HCT116 (cell line): ENCODE measurements at regions not wholly inside any gene's neighbourhood (a gene's known extent, or its start where the extent isn't known, plus 50 kb on each side); places are given as distances from the start of the nearest gene placed in this dataset.
A peak's percentile ranks its signal among the peaks of the same experiment; 100 is the strongest.

Experiments
- ATAC-seq: fragments of 200-7000 bp; cut with Tn5 transposase; 2 replicates; pipeline ENCODE4 v1.9.1; 2020; ENCODE audit warnings: mild to moderate bottlenecking, moderate library complexity
- BruUV-seq: library from RNA; stranded (reverse); fragments of 400-500 nt; replicated peaks from 2 replicates; lab custom pipeline; 2021; lab: Mats Ljungman, UMichigan
- CTCF ChIA-PET: fragments of 300-600 bp; sonication (Branson Sonifier 250); formaldehyde crosslinking; loops from one replicate; lab custom pipeline; 2021; ENCODE audit warnings: antibody characterized with exemption; lab: Charles Lee
- POLR2A ChIA-PET: fragments of 300-600, 350-600 bp; sonication (Branson Sonifier 250); formaldehyde crosslinking; loops from one replicate; lab custom pipeline; 2021; ENCODE audit warnings: antibody characterized with exemption; lab: Charles Lee
- RAD21 ChIA-PET, 2 experiments: fragments of 300-600 bp; sonication (Branson Sonifier 250); formaldehyde crosslinking; loops; one replicate each; lab custom pipeline; 2023; ENCODE audit warnings: low total read pairs in 2 of 2; ENCODE audit not compliant: uncharacterized antibody in 2 of 2, unreplicated experiment in 2 of 2, low non-redundant PET in 1 of 2; lab: Charles Lee
- DNase-seq: peaks from one replicate; pipeline ENCODE4 v3.0.0-alpha.2; 2010; ENCODE audit warnings: low read depth, low spot score
- H2AFZ ChIP-seq: fragments of 200-600 bp; shearing (Covaris generic), sonication (generic); 2 replicates; pipeline ENCODE4 v1.6.1; 2017; ENCODE audit warnings: low read depth, mixed run types, mixed read lengths, antibody characterized with exemption, low read length; ENCODE audit not compliant: poor library complexity, severe bottlenecking
- H3K27ac ChIP-seq: 2 replicates; pipeline ENCODE4 v1.5.1; 2012; ENCODE audit warnings: low read depth, low read length
- H3K27me3 ChIP-seq: fragments of 200-600 bp; sonication (generic); 2 replicates; pipeline ENCODE4 v1.6.1; 2016; ENCODE audit warnings: mixed run types, low read length, mixed read lengths; ENCODE audit not compliant: insufficient read depth
- H3K36me3 ChIP-seq, 2 experiments: fragments of 200-500 bp in 1 of 2; fragments of 200-600 bp in 1 of 2; sonication (Bioruptor generic) in 1 of 2; sonication (generic) in 1 of 2; 2 replicates each; pipeline versions ENCODE4 v1.5.1 to v1.6.1; 2014 to 2016; ENCODE audit warnings: low read length in 2 of 2, inconsistent platforms in 1 of 2, mixed read lengths in 1 of 2, mixed run types in 1 of 2; ENCODE audit not compliant: insufficient read depth in 2 of 2, control insufficient read depth in 1 of 2
- H3K4me1 ChIP-seq, 2 experiments: fragments of 200-600 bp in 1 of 2; sonication (generic) in 1 of 2; 2 replicates each; pipeline versions ENCODE4 v1.5.1 to v1.6.1; 2012 to 2017; ENCODE audit warnings: low read length in 2 of 2, inconsistent platforms in 1 of 2, mild to moderate bottlenecking in 1 of 2, mixed read lengths in 1 of 2, mixed run types in 1 of 2, moderate library complexity in 1 of 2; ENCODE audit not compliant: insufficient read depth in 2 of 2, control insufficient read depth in 1 of 2
- H3K4me2 ChIP-seq: fragments of 200-600 bp; sonication (generic); 2 replicates; pipeline ENCODE4 v1.6.1; 2017; ENCODE audit warnings: mixed run types, low read length, mixed read lengths
- H3K4me3 ChIP-seq, 2 experiments: fragments of 200-600 bp in 1 of 2; sonication (generic) in 1 of 2; replicated peaks in 1 of 2; 2 replicates each; pipeline ENCODE4 v1.5.1; 2011 to 2016; ENCODE audit warnings: low read length in 2 of 2, control low read depth in 1 of 2, low read depth in 1 of 2, mild to moderate bottlenecking in 1 of 2, mixed read lengths in 1 of 2, mixed run types in 1 of 2
- H3K79me2 ChIP-seq: fragments of 200-600 bp; sonication (generic); 2 replicates; pipeline ENCODE4 v1.6.1; 2017; ENCODE audit warnings: mild to moderate bottlenecking, mixed run types, low read length, moderate library complexity, mixed read lengths; ENCODE audit not compliant: insufficient read depth
- H3K9ac ChIP-seq: fragments of 200-600 bp; sonication (generic); 2 replicates; pipeline ENCODE4 v1.6.1; 2016; ENCODE audit warnings: low read length, mixed read lengths
- H3K9me2 ChIP-seq: fragments of 200-600 bp; sonication (generic), shearing (Covaris generic); 2 replicates; pipeline ENCODE4 v1.6.1; 2017; ENCODE audit warnings: mixed run types, mild to moderate bottlenecking, moderate library complexity; ENCODE audit not compliant: insufficient read depth
- H3K9me3 ChIP-seq, 2 experiments: fragments of 200-500 bp in 1 of 2; fragments of 200-600 bp in 1 of 2; sonication (Bioruptor generic) in 1 of 2; sonication (generic) in 1 of 2; 2 replicates each; pipeline ENCODE4 v1.6.1; 2014 to 2017; ENCODE audit warnings: low read length in 2 of 2, mixed read lengths in 2 of 2, inconsistent platforms in 1 of 2, low read depth in 1 of 2, mild to moderate bottlenecking in 1 of 2, mixed run types in 1 of 2, moderate library complexity in 1 of 2; ENCODE audit not compliant: control insufficient read depth in 1 of 2, insufficient read depth in 1 of 2
- H4K20me1 ChIP-seq: fragments of 200-600 bp; sonication (generic), shearing (Covaris generic); 2 replicates; pipeline ENCODE4 v1.6.1; 2017; ENCODE audit warnings: mixed run types, mild to moderate bottlenecking, moderate library complexity; ENCODE audit not compliant: insufficient read depth
- CBX3 ChIP-seq: IDR thresholded peaks from 2 replicates; pipeline ENCODE4 v1.6.1; 2012; ENCODE audit warnings: low read depth
- CTCF ChIP-seq, 3 experiments: fragments of 200-600 bp in 1 of 3; sonication (generic) in 1 of 3; IDR thresholded peaks in 2 of 3; conservative IDR thresholded peaks in 1 of 3; 2 replicates each; pipeline ENCODE4 v1.5.1; 2012 to 2017; ENCODE audit warnings: low read depth in 2 of 3, low read length in 2 of 3, antibody characterized with exemption in 1 of 3, borderline replicate concordance in 1 of 3, control low read depth in 1 of 3, mild to moderate bottlenecking in 1 of 3, mixed read lengths in 1 of 3, mixed run types in 1 of 3, moderate library complexity in 1 of 3; ENCODE audit not compliant: insufficient read depth in 1 of 3
- ELF1 ChIP-seq: IDR thresholded peaks from 2 replicates; pipeline ENCODE4 v1.6.1; 2012; ENCODE audit warnings: low read depth, borderline replicate concordance
- EZH2phosphoT487 ChIP-seq: fragments of 200-600 bp; IDR thresholded peaks from 2 replicates; pipeline ENCODE4 v1.6.1; 2018; ENCODE audit warnings: antibody characterized with exemption, borderline replicate concordance
- MAX ChIP-seq: IDR thresholded peaks from 2 replicates; pipeline ENCODE4 v1.6.1; 2012
- POLR2AphosphoS5 ChIP-seq: IDR thresholded peaks from 2 replicates; pipeline ENCODE4 v1.6.1; 2011; ENCODE audit warnings: mild to moderate bottlenecking, low read depth, low read length, moderate library complexity
- RAD21 ChIP-seq: IDR thresholded peaks from 2 replicates; pipeline ENCODE4 v1.6.1; 2012; ENCODE audit warnings: low read depth, mild to moderate bottlenecking
- REST ChIP-seq: IDR thresholded peaks from 2 replicates; pipeline ENCODE4 v1.6.1; 2012; ENCODE audit warnings: low read depth
- SRF ChIP-seq: IDR thresholded peaks from 2 replicates; pipeline ENCODE4 v1.6.1; 2012; ENCODE audit warnings: low read depth
- ZFX ChIP-seq: fragments of 450-650 bp; IDR thresholded peaks from 2 replicates; pipeline ENCODE4 v1.6.1; 2017
- ZNF274 ChIP-seq: fragments of 200-500 bp; sonication (Bioruptor generic); IDR thresholded peaks from 2 replicates; pipeline ENCODE4 v1.6.1; 2014; ENCODE audit warnings: mild to moderate bottlenecking, low read depth, low read length, inconsistent platforms
- intact Hi-C: fragments of 100-400 bp; cut with micrococcal nuclease; formaldehyde crosslinking; loops from 2 replicates; pipeline ENCODE4 v1.10.0; 2022

GRCh38 chr2:118431165-118431517 is 342.9 kb downstream of the INSIG2 start:
- no peak for DNase-seq
- no peak overlapping the region for H3K27ac ChIP-seq
- H2AFZ ChIP-seq: no peak overlapping the region

More at GRCh38 chr2:118431165-118431517, 342.9 kb downstream of the INSIG2 start:
- ChIA-PET POLR2A (no interaction called here), RAD21 (no interaction called here), CTCF (interaction anchor here (1.1 to 1.6 kb wide), 2 partner anchors 9 to 424 kb away, joined by 3 to 11 read pairs; no protein-coding TSS in a partner anchor)
- peak overlapping the region in 1 of 2 experiments; percentile 30; a peak in 2 of 4 replicates for H3K4me3 ChIP-seq
- no peaks in the 10 kb centered on the region for H3K36me3 ChIP-seq
- H3K9me2 ChIP-seq: no peaks in the 10 kb centered on the region
- intact Hi-C loops: no loop called here
- H3K27me3 ChIP-seq: no peaks in the 10 kb centered on the region
- ATAC-seq: no peak
- H3K9ac ChIP-seq: no peak overlapping the region
- no TSS peak for BruUV-seq
- H4K20me1 ChIP-seq: no peaks in the 10 kb centered on the region
- H3K4me1 ChIP-seq: peaks cover 0 to 20% of the 10 kb centered on the region in 2 experiments; a peak in 2 of 4 replicates
- H3K79me2 ChIP-seq: no peaks in the 10 kb centered on the region
- TF ChIP-seq CTCF (IDR thresholded peaks at IDR 0.05 in 2 of 3, conservative IDR thresholded peaks at IDR 0.05 in 1 of 3; ENCODE audit: borderline replicate concordance in 1 of 3, insufficient read depth in 1 of 3, low read depth in 2 of 3, low read length in 2 of 3) (peak; percentile 7 to 22 (median 9); a peak in 2 of 6 replicates), MAX (no peak), EZH2phosphoT487 (no peak), ELF1 (no peak), ZFX (no peak), RAD21 (peak; percentile 44; the same call in 1 of the 2 replicates), POLR2AphosphoS5 (no peak), CBX3 (no peak), ZNF274 (no peak), REST (no peak), SRF (no peak)
- TF ChIP-seq, all 23 proteins: peak for 2
- H3K9me3 ChIP-seq: peaks cover 0 to 8% of the 10 kb centered on the region in 2 experiments; a peak in 1 of 4 replicates
- peak overlapping the region; percentile 67 for H3K4me2 ChIP-seq
